ENCODE measurements at regions not wholly inside any gene's neighbourhood (a gene's known extent, or its start where the extent isn't known, plus 50 kb on each side); places are given as distances from the start of the nearest gene placed in this dataset.
"Not testable (repeated sequence)": the region's sequence is repeated elsewhere in the genome, so short reads cannot be mapped to it uniquely, and the experiment has no call there.

DNA sequence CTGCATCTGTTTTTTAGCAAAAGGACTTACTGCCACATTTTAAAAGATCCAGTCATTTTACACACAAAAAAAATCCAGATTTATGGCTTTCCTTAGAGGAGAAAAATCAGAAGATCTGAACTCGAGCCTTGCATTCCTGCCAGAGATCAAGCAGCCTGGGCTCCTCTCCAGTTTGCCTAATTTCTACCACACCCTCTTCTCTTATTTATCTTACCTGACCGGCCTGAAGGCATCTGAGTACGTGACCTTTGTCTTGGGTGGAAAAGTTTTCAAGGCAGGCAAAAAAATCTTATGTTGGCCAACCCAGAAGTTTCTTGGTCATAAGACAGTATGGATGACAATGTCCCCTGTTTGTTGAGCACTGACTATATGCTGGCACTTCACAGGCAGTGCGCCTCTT lies 60.3 kb downstream of the CHRD start:
- no peak for DNase-seq

DNA sequence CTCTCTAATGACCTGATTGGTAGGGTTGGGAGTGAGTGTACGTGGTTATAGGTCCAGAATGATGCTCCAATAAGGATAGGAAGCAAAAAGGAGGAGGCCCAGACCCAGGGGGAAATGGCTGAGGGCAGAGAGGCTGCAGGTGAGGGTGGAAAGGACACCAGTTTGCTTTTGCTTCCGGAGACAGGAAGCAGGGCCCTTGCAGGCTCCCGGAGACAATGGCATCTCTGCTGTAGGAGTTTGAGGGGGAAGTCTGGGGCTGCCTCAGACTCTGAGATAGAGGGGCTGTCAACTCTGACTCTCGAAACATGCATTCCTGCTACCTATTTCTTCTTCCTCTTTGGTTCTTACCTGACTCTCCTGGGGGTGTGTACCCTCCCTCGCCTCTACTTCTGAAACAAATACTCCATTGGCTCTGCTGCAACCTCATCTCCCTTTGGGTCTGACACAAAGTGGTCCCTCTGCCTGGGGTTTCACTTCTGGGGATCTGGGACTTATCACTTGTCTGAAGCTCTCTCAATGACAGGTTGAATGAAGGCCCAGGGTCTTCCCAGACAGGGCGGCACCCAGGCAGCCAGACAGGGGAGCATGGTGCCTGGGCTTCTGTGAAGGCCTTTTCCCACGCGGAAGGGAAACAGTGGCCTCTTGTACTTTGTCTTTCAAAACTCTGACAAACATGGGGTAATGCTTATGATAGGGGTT lies 61.5 kb downstream of the CHRD start:
- no peak for DNase-seq

DNA sequence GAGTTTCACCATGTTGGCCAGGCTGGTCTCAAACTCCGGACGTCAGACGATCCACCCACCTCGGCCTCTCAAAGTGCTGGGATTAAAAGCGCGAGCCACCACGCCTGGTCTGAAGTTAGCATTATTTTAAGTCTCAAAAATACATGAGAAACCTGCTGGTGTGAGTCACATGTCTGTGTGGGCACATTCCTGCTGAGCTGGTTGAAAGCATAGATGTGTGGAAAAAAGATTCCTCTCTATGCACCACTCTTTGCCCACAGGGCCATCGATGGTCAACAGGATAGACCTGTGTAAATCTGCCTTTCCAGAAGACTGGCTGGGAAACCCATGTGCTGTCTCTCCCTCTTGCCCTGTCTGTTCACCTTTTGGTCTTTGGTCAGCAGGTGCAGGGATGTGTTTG lies 63.5 kb downstream of the CHRD start:
- DNase-seq, result no peak

DNA sequence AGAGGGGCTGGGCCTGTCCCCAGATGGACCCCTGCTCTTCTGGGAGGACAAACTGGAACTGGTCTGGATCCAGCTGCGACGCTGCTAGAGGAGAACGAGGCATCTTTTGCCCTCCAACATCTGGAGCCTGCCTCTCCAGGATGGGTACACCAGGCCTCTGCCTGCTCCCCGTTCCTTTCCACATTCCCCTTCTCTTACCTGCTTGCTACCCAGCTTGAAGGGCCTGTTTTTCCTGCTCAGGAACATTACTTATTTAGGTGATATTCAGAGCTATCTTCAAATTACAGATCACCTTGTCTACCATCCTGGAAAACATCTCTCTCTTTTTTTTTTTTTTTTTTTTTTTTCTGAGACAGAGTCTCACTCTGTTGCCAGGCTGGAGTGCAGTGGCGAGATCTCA lies 64.0 kb downstream of the CHRD start:
- no peak for DNase-seq

- DNase-seq, result no peak
These were observed 68.7 kb downstream of the CHRD start for GRCh38 chr3:184448321-184449160.

DNA sequence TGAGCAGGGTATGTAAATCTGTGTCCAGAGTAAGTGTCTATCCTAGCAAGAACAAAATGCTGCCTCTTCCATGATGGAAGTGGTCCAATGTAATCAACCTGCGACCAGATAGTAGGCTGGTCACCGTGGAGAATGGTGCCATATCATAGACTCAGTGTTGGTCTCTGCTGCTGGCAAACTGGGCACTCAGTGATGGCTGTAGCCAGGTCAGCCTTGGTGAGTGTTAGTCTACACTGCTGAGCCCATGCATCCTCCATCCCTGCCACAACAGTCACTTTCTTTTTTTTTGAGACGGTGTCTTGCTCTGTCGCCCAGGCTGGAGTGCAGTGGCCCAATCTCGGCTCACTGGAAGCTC lies 69.3 kb downstream of the CHRD start:
- DNase-seq, result no peak

DNA sequence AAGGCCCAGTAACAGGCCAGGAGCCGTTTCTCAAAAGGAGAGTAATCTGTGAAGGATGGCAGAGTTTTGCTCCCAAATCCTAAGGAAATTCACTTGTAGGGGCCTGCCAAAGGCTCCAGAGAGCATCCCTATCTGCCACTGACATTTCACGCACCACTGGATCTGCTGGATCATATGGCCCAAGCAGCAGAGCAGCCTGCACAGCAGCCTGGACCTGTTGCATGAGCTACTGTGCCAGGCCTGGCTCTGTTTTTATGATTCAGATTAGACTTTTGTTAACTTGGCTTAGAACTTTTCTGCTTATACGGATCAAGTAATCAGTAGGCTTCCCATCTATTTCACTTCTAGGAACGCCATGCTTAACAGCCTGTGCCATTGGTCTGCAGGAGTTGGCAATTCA lies 70.7 kb downstream of the CHRD start:
- no peak for DNase-seq

DNA sequence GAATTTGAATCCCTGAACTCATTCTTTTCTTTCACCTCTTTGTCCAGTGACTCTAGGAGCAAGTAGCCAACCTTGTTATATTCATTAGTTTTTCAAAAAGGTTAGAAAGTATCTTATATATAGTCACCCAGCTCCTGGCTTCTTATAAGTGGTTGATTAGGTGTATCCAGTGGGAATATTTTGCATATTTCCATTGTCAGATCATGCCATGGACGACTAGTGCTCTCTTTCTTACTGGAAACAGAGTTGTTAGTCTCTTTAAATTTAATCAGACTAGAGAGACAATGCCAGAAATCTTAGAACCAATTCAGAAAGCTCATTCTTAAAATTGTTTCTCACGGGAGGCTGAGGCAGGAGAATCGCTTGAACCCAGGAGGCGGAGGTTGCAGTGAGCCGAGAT lies 73.4 kb downstream of the CHRD start:
- no peak for DNase-seq

GRCh38 chr3:184455991-184456390 lies 76.1 kb downstream of the CHRD start:
- DNase-seq, result no peak

- no peak for DNase-seq
These were observed 76.6 kb downstream of the CHRD start for GRCh38 chr3:184456476-184456875.

GRCh38 chr3:184457329-184457728 lies 77.5 kb downstream of the CHRD start:
- DNase-seq, result no peak

DNA sequence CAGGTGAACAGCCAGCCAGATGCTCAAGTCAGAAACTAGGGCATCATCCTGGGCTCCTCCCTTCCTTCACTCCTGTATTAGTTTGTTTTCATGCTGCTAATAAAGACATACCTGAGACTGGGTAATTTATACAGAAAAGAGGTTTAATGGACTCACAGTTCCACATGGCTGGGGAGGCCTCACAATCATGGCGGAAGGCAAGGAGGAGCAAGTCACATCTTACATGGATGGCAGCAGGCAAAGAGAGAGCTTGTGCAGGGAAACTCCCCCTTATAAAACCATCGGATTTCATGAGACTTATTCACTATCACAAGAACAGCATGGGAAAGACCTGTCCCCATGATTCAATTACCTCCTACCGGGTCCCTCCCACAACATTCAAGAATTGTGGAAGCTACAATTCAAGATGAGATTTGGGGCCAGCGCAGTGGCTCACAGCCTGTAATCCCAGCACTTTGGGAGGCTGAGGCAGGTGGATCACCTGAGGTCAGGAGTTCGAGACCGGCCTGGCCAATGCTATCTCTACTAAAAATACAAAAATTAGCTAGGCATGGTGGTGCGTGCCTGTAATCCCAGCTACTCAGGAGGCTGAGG lies 78.0 kb downstream of the CHRD start:
- DNase-seq, result not testable (repeated sequence)

- DNase-seq, result no peak
These were observed 79.5 kb downstream of the CHRD start for GRCh38 chr3:184459355-184459754.

DNA sequence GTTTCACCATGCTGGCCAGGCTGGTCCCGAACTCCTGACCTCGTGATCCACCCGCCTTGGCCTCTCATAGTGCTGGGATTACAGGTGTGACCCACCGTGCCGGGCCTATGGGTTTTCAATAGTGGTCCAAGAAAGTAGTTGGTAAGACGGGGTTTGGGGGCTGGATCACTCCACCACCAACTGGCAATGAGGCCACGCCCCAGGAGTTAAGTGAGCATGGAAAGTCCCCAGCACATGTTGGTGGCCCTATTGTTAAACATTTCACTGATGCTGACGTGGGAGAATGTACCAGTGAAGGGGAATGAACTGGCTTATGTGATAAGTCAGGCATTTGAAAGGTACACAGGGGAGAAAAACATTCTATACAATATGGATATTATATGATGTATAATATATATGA lies 80.4 kb downstream of the CHRD start:
- DNase-seq, result no peak

GRCh38 chr3:184461219-184461618 lies 81.4 kb downstream of the CHRD start:
- no peak for DNase-seq

GRCh38 chr3:184465883-184466412 lies 86.1 kb downstream of the CHRD start:
- no peak for DNase-seq

GRCh38 chr3:184466413-184466960 lies 86.6 kb downstream of the CHRD start:
- no peak for DNase-seq

- no peak for DNase-seq
These were observed 87.3 kb downstream of the CHRD start for GRCh38 chr3:184467171-184467570.

- DNase-seq, result no peak
These were observed 90.7 kb downstream of the CHRD start for GRCh38 chr3:184470551-184470950.

GRCh38 chr3:184471439-184471838 lies 90.1 kb upstream of the EPHB3 start:
- DNase-seq, result no peak

DNA sequence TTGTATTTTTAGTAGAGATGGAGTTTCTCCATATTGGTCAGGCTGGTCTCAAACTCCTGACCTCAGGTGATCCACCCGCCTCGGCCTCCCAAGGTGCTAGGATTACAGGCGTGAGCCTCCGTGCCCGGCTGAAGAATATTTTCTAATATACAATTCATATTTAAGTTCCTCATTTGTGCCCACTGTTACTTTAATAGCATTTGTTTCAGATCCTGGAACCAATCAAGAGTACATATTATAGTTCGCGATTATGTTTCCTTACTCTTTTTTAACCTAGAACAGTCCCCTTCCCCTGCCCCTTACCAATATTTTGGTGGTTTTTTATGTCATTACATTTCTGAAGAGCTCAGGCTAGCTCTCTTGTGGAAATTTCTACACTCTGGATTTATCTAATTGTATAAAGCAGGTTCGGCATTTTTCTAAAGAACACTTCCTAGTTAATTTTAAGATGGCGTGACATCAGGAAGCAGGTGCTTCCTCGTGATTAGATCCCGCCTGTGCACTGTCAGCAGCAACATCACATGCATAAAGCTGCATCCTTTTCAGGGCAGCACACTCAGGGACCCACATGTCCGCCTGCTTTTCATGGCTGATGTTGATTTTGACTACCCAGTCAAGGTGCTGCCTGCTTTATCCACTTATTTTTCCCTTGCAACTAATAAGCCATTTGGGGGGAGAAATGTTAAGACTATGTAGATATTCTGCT lies 88.7 kb upstream of the EPHB3 start:
- no peak for DNase-seq

- no peak for DNase-seq
These were observed 86.7 kb upstream of the EPHB3 start for GRCh38 chr3:184474897-184475296.

GRCh38 chr3:184477940-184478339 lies 83.6 kb upstream of the EPHB3 start:
- no peak for DNase-seq

All from NCI-H510A (cell line).